ENCODE measurements at regions not wholly inside any gene's neighbourhood (a gene's known extent, or its start where the extent isn't known, plus 50 kb on each side); places are given as distances from the start of the nearest gene placed in this dataset.

GRCh38 chr7:116404389-116404788, 95.1 kb upstream of the CAV2 start:
- TF ChIP-seq CTCF (conservative IDR thresholded peaks at IDR 0.05; ENCODE audit: low read depth in 2 of 2) (no peak), EZH2phosphoT487 (IDR thresholded peaks at IDR 0.05; ENCODE audit: unreplicated experiment) (no peak), POLR2AphosphoS5 (IDR thresholded peaks at IDR 0.05; ENCODE audit: low read depth) (no peak), ZNF331 (CRISPR knock-in tag; IDR thresholded peaks at IDR 0.05; ENCODE audit: low read depth) (no peak), CREB1 (CRISPR knock-in tag; IDR thresholded peaks at IDR 0.05; ENCODE audit: low read depth) (no peak), ZNF114 (CRISPR knock-in tag; IDR thresholded peaks at IDR 0.05) (no peak), EZH2 (IDR thresholded peaks at IDR 0.05; ENCODE audit: low read depth, unreplicated experiment) (no peak), REST (IDR thresholded peaks at IDR 0.05; ENCODE audit: unreplicated experiment) (no peak), ETS1 (IDR thresholded peaks at IDR 0.05) (no peak)

Measured in GM23338 (cell line).